ENCODE measurements at regions not wholly inside any gene's neighbourhood (a gene's known extent, or its start where the extent isn't known, plus 50 kb on each side); places are given as distances from the start of the nearest gene placed in this dataset.

GRCh38 chr7:46291050-46291438, 370.0 kb upstream of the IGFBP3 start:
- DNase-seq (ENCODE audit: low spot score), result no peak
- ChIA-PET POLR2A (no interaction called here), CTCF (ENCODE audit: unreplicated experiment) (no interaction called here)
- no peaks in the 10 kb centered on the region for H3K4me1 ChIP-seq (ENCODE audit: insufficient read depth, low read length, poor library complexity, severe bottlenecking)
- intact Hi-C loops (cut with micrococcal nuclease; ENCODE audit: unreplicated experiment), result no loop called here
- no peaks in the 10 kb centered on the region for H3K36me3 ChIP-seq (ENCODE audit: insufficient read depth, low read length)
- H3K79me2 ChIP-seq (ENCODE audit: insufficient read depth, low read depth, low read length), result no peaks in the 10 kb centered on the region
- H3K27ac ChIP-seq (ENCODE audit: low read depth, low read length, poor library complexity, severe bottlenecking), result no peak overlapping the region
- no TSS peak for BruUV-seq (replicated peaks)
- no peaks in the 10 kb centered on the region for H3K9me2 ChIP-seq (ENCODE audit: insufficient read depth, low read length)
- no peaks in the 10 kb centered on the region for H4K20me1 ChIP-seq (ENCODE audit: insufficient read depth, low read length)
- H2AFZ ChIP-seq (ENCODE audit: low read length), result no peak overlapping the region
- no peaks in the 10 kb centered on the region for H3K9me3 ChIP-seq (ENCODE audit: low read length)
- H3K4me3 ChIP-seq (ENCODE audit: low read depth, low read length, poor library complexity, severe bottlenecking), result no peak overlapping the region
- H3K4me2 ChIP-seq (ENCODE audit: low read length), result no peak overlapping the region
- TF ChIP-seq EZH2phosphoT487 (IDR thresholded peaks at IDR 0.05; ENCODE audit: borderline replicate concordance, low read depth, low read length) (no peak), CTCF (conservative IDR thresholded peaks at IDR 0.05; ENCODE audit: low read length) (no peak)

- H3K79me2 ChIP-seq (ENCODE audit: insufficient read depth, low read depth, low read length), result no peaks in the 10 kb centered on the region
- TF ChIP-seq EZH2phosphoT487 (IDR thresholded peaks at IDR 0.05; ENCODE audit: borderline replicate concordance, low read depth, low read length), result no peak
- TF ChIP-seq CTCF (conservative IDR thresholded peaks at IDR 0.05; ENCODE audit: low read length), result no peak
- H3K27ac ChIP-seq (ENCODE audit: low read depth, low read length, poor library complexity, severe bottlenecking), result no peak overlapping the region
- BruUV-seq (replicated peaks), result no TSS peak
- intact Hi-C loops (cut with micrococcal nuclease; ENCODE audit: unreplicated experiment), result no loop called here
- no peak overlapping the region for H2AFZ ChIP-seq (ENCODE audit: low read length)
- H3K36me3 ChIP-seq (ENCODE audit: insufficient read depth, low read length), result no peaks in the 10 kb centered on the region
- no peaks in the 10 kb centered on the region for H3K9me2 ChIP-seq (ENCODE audit: insufficient read depth, low read length)
- H3K4me3 ChIP-seq (ENCODE audit: low read depth, low read length, poor library complexity, severe bottlenecking), result no peak overlapping the region
- ChIA-PET CTCF (ENCODE audit: unreplicated experiment) (no interaction called here), POLR2A (no interaction called here)
- no peak for DNase-seq (ENCODE audit: low spot score)
- no peak overlapping the region for H3K4me2 ChIP-seq (ENCODE audit: low read length)
- H3K9me3 ChIP-seq (ENCODE audit: low read length), result no peaks in the 10 kb centered on the region
- H4K20me1 ChIP-seq (ENCODE audit: insufficient read depth, low read length), result no peaks in the 10 kb centered on the region
- no peaks in the 10 kb centered on the region for H3K4me1 ChIP-seq (ENCODE audit: insufficient read depth, low read length, poor library complexity, severe bottlenecking)
Observed at GRCh38 chr7:46290374-46291049, 369.4 kb upstream of the IGFBP3 start.

GRCh38 chr7:46288861-46289260, 367.8 kb upstream of the IGFBP3 start:
- no peak overlapping the region for H3K4me2 ChIP-seq (ENCODE audit: low read length)
- POLR2A ChIA-PET, result no interaction called here
- no peaks in the 10 kb centered on the region for H3K9me2 ChIP-seq (ENCODE audit: insufficient read depth, low read length)
- H2AFZ ChIP-seq (ENCODE audit: low read length), result no peak overlapping the region
- DNase-seq (ENCODE audit: low spot score), result no peak
- CTCF ChIA-PET (ENCODE audit: unreplicated experiment), result no interaction called here
- no peaks in the 10 kb centered on the region for H4K20me1 ChIP-seq (ENCODE audit: insufficient read depth, low read length)
- H3K4me1 ChIP-seq (ENCODE audit: insufficient read depth, low read length, poor library complexity, severe bottlenecking), result no peaks in the 10 kb centered on the region
- TF ChIP-seq CTCF (conservative IDR thresholded peaks at IDR 0.05; ENCODE audit: low read length), result no peak
- no peak for TF ChIP-seq EZH2phosphoT487 (IDR thresholded peaks at IDR 0.05; ENCODE audit: borderline replicate concordance, low read depth, low read length)
- no peaks in the 10 kb centered on the region for H3K9me3 ChIP-seq (ENCODE audit: low read length)
- no peak overlapping the region for H3K27ac ChIP-seq (ENCODE audit: low read depth, low read length, poor library complexity, severe bottlenecking)
- no peaks in the 10 kb centered on the region for H3K36me3 ChIP-seq (ENCODE audit: insufficient read depth, low read length)
- BruUV-seq (replicated peaks), result no TSS peak
- H3K4me3 ChIP-seq (ENCODE audit: low read depth, low read length, poor library complexity, severe bottlenecking), result no peak overlapping the region
- intact Hi-C loops (cut with micrococcal nuclease; ENCODE audit: unreplicated experiment), result loop anchor here (10.0 kb wide), 1 partner anchor 56 kb away; no protein-coding TSS in a partner anchor
- H3K79me2 ChIP-seq (ENCODE audit: insufficient read depth, low read depth, low read length), result no peaks in the 10 kb centered on the region
